ENCODE measurements at regions not wholly inside any gene's neighbourhood (a gene's known extent, or its start where the extent isn't known, plus 50 kb on each side); places are given as distances from the start of the nearest gene placed in this dataset.

DNA sequence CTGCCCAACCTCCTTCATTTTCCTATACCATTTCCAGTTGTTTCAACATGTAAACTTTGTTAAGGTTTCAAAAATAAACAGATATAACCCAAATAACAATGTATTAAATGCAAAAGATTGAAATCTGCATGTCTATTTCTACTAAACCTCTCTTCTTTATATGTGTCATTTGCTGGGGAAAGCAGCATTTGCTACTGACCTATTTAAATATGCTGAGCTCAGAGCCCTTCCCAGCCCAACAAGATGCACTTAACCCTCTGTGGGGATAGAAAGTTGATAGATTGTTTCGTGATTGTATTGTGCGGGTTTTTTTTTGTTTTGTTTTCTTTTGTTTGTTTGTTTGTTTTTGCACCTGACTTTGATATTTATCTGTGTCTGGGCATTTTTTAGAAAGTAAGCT, 139.5 kb downstream of the UCHL1 start:
- H3K4me1 Mint-ChIP-seq, result peaks cover 12 to 28% of the 10 kb centered on the region in 2 experiments
- no CpG with 5 or more reads among the region's 2 CpGs for WGBS (ENCODE audit: extremely low coverage, insufficient read length, low lambda C conversion rate)
- Histone ChIP-seq H4K91ac (ENCODE audit: insufficient read length, low read depth, low read length) (no peak overlapping the region), H2BK12ac (ENCODE audit: insufficient read length, low read depth, low read length) (no peak overlapping the region), H2BK20ac (ENCODE audit: low read depth, low read length, poor library complexity, severe bottlenecking) (no peak overlapping the region), H3K14ac (ENCODE audit: insufficient read depth, low read length) (no peak overlapping the region), H2BK5ac (ENCODE audit: insufficient read length, low read length) (no peak overlapping the region), H3K56ac (ENCODE audit: insufficient read length, low read depth, low read length) (no peak overlapping the region), H3K23ac (ENCODE audit: insufficient read length, low read depth, low read length) (no peak overlapping the region), H2AK5ac (ENCODE audit: insufficient read length, low read length) (no peak overlapping the region), H2AFZ (ENCODE audit: low read length) (no peak overlapping the region), H3K9ac (ENCODE audit: extremely low read depth, insufficient read length, low read length) (no peak overlapping the region), H2BK15ac (ENCODE audit: low read depth, low read length) (no peak overlapping the region), H2BK120ac (ENCODE audit: low read depth, low read length, poor library complexity, severe bottlenecking) (no peak overlapping the region), H3K4ac (ENCODE audit: low read depth, low read length) (no peak overlapping the region), H3K4me1 (ENCODE audit: insufficient read depth, low read length) (0 out of 2 replicates have a peak, but pooled peaks cover 2% of the 10 kb centered on the region), H3K4me2 (ENCODE audit: insufficient read depth, insufficient read length, low read length) (no peak overlapping the region), H4K20me1 (ENCODE audit: control insufficient read depth, insufficient read depth, insufficient read length) (no peaks in the 10 kb centered on the region), H3K18ac (ENCODE audit: insufficient read length, low read depth, low read length) (no peak overlapping the region), H3K27ac (ENCODE audit: insufficient read length, low read depth, low read length) (no peak overlapping the region), H3K79me1 (ENCODE audit: insufficient read depth, low read depth, low read length, poor library complexity, severe bottlenecking) (no peaks in the 10 kb centered on the region), H3K79me2 (ENCODE audit: insufficient read depth, low read length) (no peaks in the 10 kb centered on the region), H4K5ac (ENCODE audit: insufficient read length, low read depth, low read length) (no peak overlapping the region), H3T11ph (ENCODE audit: low read length) (no peak overlapping the region), H3K9me3 (ENCODE audit: control insufficient read depth, low read depth, low read length) (no peaks in the 10 kb centered on the region), H3K23me2 (ENCODE audit: insufficient read length, low read depth, low read length, poor library complexity, severe bottlenecking) (no peaks in the 10 kb centered on the region), H3K27me3 (ENCODE audit: insufficient read depth, low read length) (no peaks in the 10 kb centered on the region), H4K8ac (replicated peaks; ENCODE audit: insufficient read length, low read depth, low read length) (no peak overlapping the region)
- no peaks in the 10 kb centered on the region for H3K36me3 Mint-ChIP-seq (ENCODE audit: insufficient read depth in 1 of 3, low read depth in 3 of 3)
- DNase-seq, result no peak
- H3K27me3 Mint-ChIP-seq (ENCODE audit: low read depth), result no peaks in the 10 kb centered on the region
- TF ChIP-seq, protein P1, sequence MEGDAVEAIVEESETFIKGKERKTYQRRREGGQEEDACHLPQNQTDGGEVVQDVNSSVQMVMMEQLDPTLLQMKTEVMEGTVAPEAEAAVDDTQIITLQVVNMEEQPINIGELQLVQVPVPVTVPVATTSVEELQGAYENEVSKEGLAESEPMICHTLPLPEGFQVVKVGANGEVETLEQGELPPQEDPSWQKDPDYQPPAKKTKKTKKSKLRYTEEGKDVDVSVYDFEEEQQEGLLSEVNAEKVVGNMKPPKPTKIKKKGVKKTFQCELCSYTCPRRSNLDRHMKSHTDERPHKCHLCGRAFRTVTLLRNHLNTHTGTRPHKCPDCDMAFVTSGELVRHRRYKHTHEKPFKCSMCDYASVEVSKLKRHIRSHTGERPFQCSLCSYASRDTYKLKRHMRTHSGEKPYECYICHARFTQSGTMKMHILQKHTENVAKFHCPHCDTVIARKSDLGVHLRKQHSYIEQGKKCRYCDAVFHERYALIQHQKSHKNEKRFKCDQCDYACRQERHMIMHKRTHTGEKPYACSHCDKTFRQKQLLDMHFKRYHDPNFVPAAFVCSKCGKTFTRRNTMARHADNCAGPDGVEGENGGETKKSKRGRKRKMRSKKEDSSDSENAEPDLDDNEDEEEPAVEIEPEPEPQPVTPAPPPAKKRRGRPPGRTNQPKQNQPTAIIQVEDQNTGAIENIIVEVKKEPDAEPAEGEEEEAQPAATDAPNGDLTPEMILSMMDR (conservative IDR thresholded peaks at IDR 0.05), result no peak
- no peak overlapping the region for H3K4me3 Mint-ChIP-seq
- no peaks in the 10 kb centered on the region; a peak in 1 of 5 replicates for H3K9me3 Mint-ChIP-seq
- no peak overlapping the region; a peak in 1 of 7 replicates for H3K27ac Mint-ChIP-seq
